Stromal cell of bone marrow (primary cell): ENCODE measurements at regions not wholly inside any gene's neighbourhood (a gene's known extent, or its start where the extent isn't known, plus 50 kb on each side); places are given as distances from the start of the nearest gene placed in this dataset.
"Not testable (repeated sequence)": the region's sequence is repeated elsewhere in the genome, so short reads cannot be mapped to it uniquely, and the experiment has no call there.

ENCODE experiments used
- DNase-seq: peaks from one replicate; pipeline ENCODE4 v3.0.0-alpha.2; 2012; ENCODE audit warnings: low read depth

DNA sequence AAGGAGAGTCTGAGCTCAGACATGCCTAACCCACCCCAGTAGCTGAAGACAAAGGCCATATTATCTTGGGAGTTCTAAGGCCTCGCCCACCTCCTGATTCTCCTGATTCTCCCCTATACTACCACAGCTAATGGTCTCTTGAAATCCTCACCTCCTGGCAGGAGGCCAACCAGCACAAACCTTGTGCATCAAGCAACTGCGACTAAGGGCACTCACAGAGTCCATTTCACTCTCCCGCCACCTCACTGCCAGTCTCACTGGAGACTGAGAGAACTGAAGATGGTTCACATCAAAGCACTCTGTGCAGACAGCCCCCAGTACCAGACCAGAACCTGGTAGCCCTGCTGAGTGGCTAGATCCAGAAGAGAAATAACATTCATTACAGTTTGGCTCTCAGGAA, 102.1 kb upstream of the KLF8 start:
- no peak for DNase-seq

DNA sequence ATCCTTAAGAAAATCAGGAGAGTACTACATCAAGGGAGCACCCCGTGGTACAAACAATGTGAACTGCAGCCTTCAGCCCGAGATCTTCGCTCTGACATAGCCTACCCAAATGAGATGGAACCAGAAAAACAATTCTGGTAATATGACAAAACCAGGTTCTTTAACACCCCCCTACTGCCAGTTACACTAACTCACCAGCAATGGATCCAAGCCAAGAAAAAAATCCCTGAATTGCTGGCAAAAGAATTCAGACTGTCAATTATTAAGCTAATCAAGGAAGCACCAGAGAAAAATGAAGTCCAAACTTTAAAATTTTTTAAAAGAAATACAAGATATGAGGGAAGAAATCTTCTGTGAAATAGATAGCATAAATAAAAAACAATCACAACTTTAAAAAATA, 101.7 kb upstream of the KLF8 start:
- DNase-seq: no peak

DNA sequence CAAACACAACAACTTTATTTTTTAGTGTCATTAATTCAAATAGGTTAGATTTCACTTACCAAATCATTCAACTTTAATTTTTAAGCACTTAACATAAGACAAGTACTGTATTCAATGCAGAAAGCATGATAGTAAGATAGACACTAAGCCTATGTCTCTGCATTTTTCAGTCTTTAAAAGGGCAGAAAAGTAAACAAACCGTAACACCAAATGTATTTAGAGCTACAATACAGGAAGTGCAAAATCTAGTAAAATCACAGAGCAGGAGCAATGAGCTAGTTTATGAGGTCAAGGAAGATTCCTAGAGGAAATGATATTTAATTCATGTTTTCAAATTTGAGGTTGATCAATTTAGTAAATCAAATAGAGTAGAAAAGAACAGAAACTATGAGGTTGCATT, 68.0 kb upstream of the KLF8 start:
- DNase-seq: not testable (repeated sequence)
